Dermis blood vessel endothelial cell (primary cell): ENCODE measurements at regions not wholly inside any gene's neighbourhood (a gene's known extent, or its start where the extent isn't known, plus 50 kb on each side); places are given as distances from the start of the nearest gene placed in this dataset.
"Not testable (repeated sequence)": the region's sequence is repeated elsewhere in the genome, so short reads cannot be mapped to it uniquely, and the experiment has no call there.

Experiments used
- DNase-seq: peaks from one replicate; pipeline ENCODE4 v3.0.0; 2010

GRCh38 chr7:145919712-145920111 lies 196.9 kb upstream of the CNTNAP2 start:
- DNase-seq, result no peak

- DNase-seq, result no peak
These were observed 199.8 kb upstream of the CNTNAP2 start for GRCh38 chr7:145916776-145917175.

- no peak for DNase-seq
These were observed 200.9 kb upstream of the CNTNAP2 start for GRCh38 chr7:145915679-145916078.

- DNase-seq, result no peak
These were observed 206.5 kb upstream of the CNTNAP2 start for GRCh38 chr7:145909991-145910513.

GRCh38 chr7:145903658-145904057 lies 212.9 kb upstream of the CNTNAP2 start:
- no peak for DNase-seq

- DNase-seq, result no peak
These were observed 214.5 kb upstream of the CNTNAP2 start for GRCh38 chr7:145902123-145902522.

GRCh38 chr7:145899938-145900337 lies 216.7 kb upstream of the CNTNAP2 start:
- no peak for DNase-seq

GRCh38 chr7:145893925-145894535 lies 222.6 kb upstream of the CNTNAP2 start:
- DNase-seq, result no peak

GRCh38 chr7:145884716-145885514 lies 231.7 kb upstream of the CNTNAP2 start:
- DNase-seq, result no peak

GRCh38 chr7:145876376-145876775 lies 240.2 kb upstream of the CNTNAP2 start:
- DNase-seq, result no peak

- no peak for DNase-seq
These were observed 241.3 kb upstream of the CNTNAP2 start for GRCh38 chr7:145875267-145875666.

- no peak for DNase-seq
These were observed 247.7 kb upstream of the CNTNAP2 start for GRCh38 chr7:145868935-145869334.

- DNase-seq, result no peak
These were observed 254.4 kb upstream of the CNTNAP2 start for GRCh38 chr7:145862212-145862611.

- DNase-seq, result no peak
These were observed 255.8 kb upstream of the CNTNAP2 start for GRCh38 chr7:145860809-145861208.

- no peak for DNase-seq
These were observed 266.0 kb upstream of the CNTNAP2 start for GRCh38 chr7:145850636-145851035.

GRCh38 chr7:145848691-145849090 lies 267.9 kb upstream of the CNTNAP2 start:
- DNase-seq, result no peak

GRCh38 chr7:145845345-145845744 lies 271.3 kb upstream of the CNTNAP2 start:
- DNase-seq, result no peak

- no peak for DNase-seq
These were observed 276.8 kb upstream of the CNTNAP2 start for GRCh38 chr7:145839814-145840213.

- no peak for DNase-seq
These were observed 284.9 kb upstream of the CNTNAP2 start for GRCh38 chr7:145831616-145832206.

GRCh38 chr7:145817687-145818086 lies 298.9 kb upstream of the CNTNAP2 start:
- no peak for DNase-seq

GRCh38 chr7:145812218-145812617 lies 304.4 kb upstream of the CNTNAP2 start:
- no peak for DNase-seq

GRCh38 chr7:145805496-145805895 lies 311.1 kb upstream of the CNTNAP2 start:
- not testable (repeated sequence) for DNase-seq

GRCh38 chr7:145797507-145797906 lies 319.1 kb upstream of the CNTNAP2 start:
- no peak for DNase-seq

- no peak for DNase-seq
These were observed 321.5 kb upstream of the CNTNAP2 start for GRCh38 chr7:145795132-145795531.
